Endothelial cell of umbilical vein (primary cell): ENCODE measurements at regions not wholly inside any gene's neighbourhood (a gene's known extent, or its start where the extent isn't known, plus 50 kb on each side); places are given as distances from the start of the nearest gene placed in this dataset.

Experiments
- BruUV-seq: library from RNA; stranded (reverse); fragments of 400-500 nt; replicated peaks from 2 replicates; lab custom pipeline; 2021; lab: Mats Ljungman, UMichigan
- CTCF ChIA-PET: fragments of 300-600, 350-600 bp; sonication (Branson Sonifier 250); formaldehyde crosslinking; loops from one replicate; lab custom pipeline; 2021; ENCODE audit warnings: antibody characterized with exemption, inconsistent platforms; lab: Charles Lee
- POLR2A ChIA-PET: fragments of 300-600, 350-600 bp; sonication (Branson Sonifier 250); formaldehyde crosslinking; loops from one replicate; lab custom pipeline; 2021; ENCODE audit warnings: antibody characterized with exemption, inconsistent platforms; lab: Charles Lee
- DNase-seq: peaks from one replicate; pipeline ENCODE4 v3.0.0-alpha.2; 2011; ENCODE audit warnings: low read depth, low spot score
- FAIRE-seq: peaks from 2 replicates; lab custom pipeline; 2011; peaks lifted over from hg19 to GRCh38; lab: Jason Lieb, UNC
- H2AFZ ChIP-seq: 2 replicates; pipeline ENCODE4 v1.6.0; 2012; ENCODE audit warnings: low read depth, low read length, control low read depth, inconsistent platforms
- H3K27ac ChIP-seq: 2 replicates; pipeline ENCODE4 v1.5.1; 2011; ENCODE audit warnings: low read depth, mild to moderate bottlenecking, control low read depth, low read length, moderate library complexity; ENCODE audit not compliant: insufficient read depth
- H3K27me3 ChIP-seq, 2 experiments: 2 replicates each; pipeline versions ENCODE4 v1.6.0 to v1.6.1; 2011; ENCODE audit warnings: low read length in 2 of 2, mixed read lengths in 1 of 2; ENCODE audit not compliant: control insufficient read depth in 2 of 2, insufficient read depth in 2 of 2
- H3K36me3 ChIP-seq, 2 experiments: 2 replicates in 1 of 2; 3 replicates in 1 of 2; pipeline ENCODE4 v1.5.1; 2011; ENCODE audit warnings: low read length in 2 of 2, mild to moderate bottlenecking in 1 of 2, moderate library complexity in 1 of 2; ENCODE audit not compliant: control insufficient read depth in 2 of 2, insufficient read depth in 2 of 2; ENCODE audit errors: extremely low read depth in 1 of 2
- H3K4me1 ChIP-seq: 3 replicates; pipeline ENCODE4 v1.5.1; 2011; ENCODE audit warnings: mild to moderate bottlenecking, low read length; ENCODE audit not compliant: control insufficient read depth, insufficient read depth; ENCODE audit errors: extremely low read depth
- H3K4me2 ChIP-seq: 2 replicates; pipeline ENCODE4 v1.6.1; 2011; ENCODE audit warnings: low read length, control low read depth, mixed read lengths; ENCODE audit not compliant: insufficient read depth
- H3K4me3 ChIP-seq, 3 experiments: fragments of 200-600 bp in 1 of 3; sonication (generic), shearing (Covaris generic) in 1 of 3; replicated peaks in 1 of 3; 2 replicates each; pipeline ENCODE4 v1.5.1; 2011 to 2016; ENCODE audit warnings: control low read depth in 3 of 3, low read length in 3 of 3, mild to moderate bottlenecking in 2 of 3, inconsistent platforms in 1 of 3, low read depth in 1 of 3, moderate library complexity in 1 of 3; ENCODE audit not compliant: insufficient read depth in 1 of 3
- H3K79me2 ChIP-seq: 2 replicates; pipeline ENCODE4 v1.6.0; 2012; ENCODE audit warnings: low read length, inconsistent platforms; ENCODE audit not compliant: control insufficient read depth, insufficient read depth
- H3K9ac ChIP-seq: replicated peaks from 2 replicates; pipeline ENCODE3; 2011; ENCODE audit warnings: low read length, control low read depth; ENCODE audit not compliant: insufficient read depth; ENCODE audit errors: extremely low read depth
- H3K9me1 ChIP-seq: replicated peaks from 3 replicates; pipeline ENCODE4 v1.6.0; 2011; ENCODE audit warnings: mild to moderate bottlenecking, low read length; ENCODE audit not compliant: control insufficient read depth, insufficient read depth; ENCODE audit errors: extremely low read depth
- H3K9me3 ChIP-seq: replicated peaks from 2 replicates; pipeline ENCODE4 v1.5.1; 2012; ENCODE audit warnings: low read length, inconsistent platforms; ENCODE audit not compliant: control insufficient read depth, insufficient read depth
- H4K20me1 ChIP-seq: replicated peaks from 2 replicates; pipeline ENCODE3; 2011; ENCODE audit warnings: mild to moderate bottlenecking, low read length; ENCODE audit not compliant: control insufficient read depth, insufficient read depth; ENCODE audit errors: extremely low read depth
- EZH2 ChIP-seq: IDR thresholded peaks from 2 replicates; pipeline ENCODE4 v1.6.1; 2012; ENCODE audit warnings: borderline replicate concordance, low read depth, mild to moderate bottlenecking, moderate library complexity, low read length, inconsistent platforms; ENCODE audit not compliant: severe bottlenecking
- FOS ChIP-seq: IDR thresholded peaks from 2 replicates; pipeline ENCODE4 v1.6.1; 2011; ENCODE audit warnings: mild to moderate bottlenecking, low read length, moderate library complexity, borderline replicate concordance; ENCODE audit not compliant: insufficient read depth
- GATA2 ChIP-seq: IDR thresholded peaks from 2 replicates; pipeline ENCODE4 v1.7.0; 2011; ENCODE audit warnings: low read depth, mild to moderate bottlenecking, moderate library complexity, mixed read lengths, low read length; ENCODE audit not compliant: insufficient read length, insufficient read depth
- JUN ChIP-seq: IDR thresholded peaks from 2 replicates; pipeline ENCODE4 v1.6.1; 2011; ENCODE audit warnings: borderline replicate concordance, low read depth; ENCODE audit not compliant: insufficient read length, insufficient read depth
- MYC ChIP-seq: IDR thresholded peaks from one replicate; pipeline ENCODE4 v1.6.1; 2011; ENCODE audit warnings: mild to moderate bottlenecking, low read depth, low read length
- POLR2A ChIP-seq: IDR thresholded peaks from 2 replicates; pipeline ENCODE4 v1.6.1; 2012; ENCODE audit warnings: low read depth, mild to moderate bottlenecking, control low read depth, low read length
- POLR2AphosphoS5 ChIP-seq: IDR thresholded peaks from 2 replicates; pipeline ENCODE4 v1.6.1; 2012; ENCODE audit warnings: low read depth, mild to moderate bottlenecking, control low read depth, low read length, moderate library complexity; ENCODE audit not compliant: insufficient read depth
- dilution Hi-C: fragments of 300-500 bp; cut with MboI; formaldehyde crosslinking; loops from one replicate; pipeline ENCODE4 v1.15.0; 2019; ENCODE audit warnings: low sequenced_read_pairs; ENCODE audit not compliant: extremely low pct_ligation_motif_present
- intact Hi-C: fragments of 100-400 bp; cut with micrococcal nuclease; formaldehyde crosslinking; loops from one replicate; pipeline ENCODE4 v1.10.0; 2022
- TF ChIP-seq, protein P1 (sequence below), 2 donors: IDR thresholded peaks; 1 replicate in 1 of 2; 2 replicates in 1 of 2; pipeline ENCODE4 v1.5.1; 2011; ENCODE audit warnings: low read length in 2 of 2, mild to moderate bottlenecking in 2 of 2, moderate library complexity in 2 of 2, control low read depth in 1 of 2, inconsistent platforms in 1 of 2, low read depth in 1 of 2; ENCODE audit not compliant: insufficient read depth in 1 of 2; ENCODE audit errors: extremely low read depth in 1 of 2
- TF ChIP-seq, protein P2 (sequence below): IDR thresholded peaks from 2 replicates; pipeline ENCODE4 v1.6.1; 2011; ENCODE audit not compliant: insufficient read depth, insufficient read length

DNA sequence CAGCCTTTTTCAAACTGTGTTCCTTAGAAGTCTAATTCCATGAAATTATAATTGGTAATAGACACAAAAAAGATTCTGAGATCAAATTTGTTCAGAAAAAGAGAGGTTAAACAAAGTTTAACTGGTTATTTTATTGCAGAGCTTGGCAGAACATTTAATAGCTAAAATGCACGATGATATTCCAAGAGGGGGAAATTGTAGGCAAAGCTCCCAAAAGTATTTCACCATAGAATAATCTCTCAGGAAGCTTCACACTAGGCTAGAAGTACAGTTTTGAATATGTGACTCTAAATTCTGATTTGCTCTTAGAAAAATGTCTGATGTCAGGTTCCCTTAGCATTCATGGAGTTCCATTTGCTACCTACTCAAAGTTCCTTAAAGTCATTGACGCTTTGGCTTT lies 292.4 kb upstream of the SETBP1 start:
- H3K79me2 ChIP-seq, result no peaks in the 10 kb centered on the region
- no peak overlapping the region for H3K4me2 ChIP-seq
- BruUV-seq, result no TSS peak
- TF ChIP-seq MYC (no peak), GATA2 (no peak), FOS (no peak), POLR2AphosphoS5 (no peak), JUN (no peak), EZH2 (no peak), POLR2A (no peak)
- TF ChIP-seq, protein P1, sequence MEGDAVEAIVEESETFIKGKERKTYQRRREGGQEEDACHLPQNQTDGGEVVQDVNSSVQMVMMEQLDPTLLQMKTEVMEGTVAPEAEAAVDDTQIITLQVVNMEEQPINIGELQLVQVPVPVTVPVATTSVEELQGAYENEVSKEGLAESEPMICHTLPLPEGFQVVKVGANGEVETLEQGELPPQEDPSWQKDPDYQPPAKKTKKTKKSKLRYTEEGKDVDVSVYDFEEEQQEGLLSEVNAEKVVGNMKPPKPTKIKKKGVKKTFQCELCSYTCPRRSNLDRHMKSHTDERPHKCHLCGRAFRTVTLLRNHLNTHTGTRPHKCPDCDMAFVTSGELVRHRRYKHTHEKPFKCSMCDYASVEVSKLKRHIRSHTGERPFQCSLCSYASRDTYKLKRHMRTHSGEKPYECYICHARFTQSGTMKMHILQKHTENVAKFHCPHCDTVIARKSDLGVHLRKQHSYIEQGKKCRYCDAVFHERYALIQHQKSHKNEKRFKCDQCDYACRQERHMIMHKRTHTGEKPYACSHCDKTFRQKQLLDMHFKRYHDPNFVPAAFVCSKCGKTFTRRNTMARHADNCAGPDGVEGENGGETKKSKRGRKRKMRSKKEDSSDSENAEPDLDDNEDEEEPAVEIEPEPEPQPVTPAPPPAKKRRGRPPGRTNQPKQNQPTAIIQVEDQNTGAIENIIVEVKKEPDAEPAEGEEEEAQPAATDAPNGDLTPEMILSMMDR (IDR thresholded peaks at IDR 0.05; ENCODE audit: extremely low read depth in 1 of 2, insufficient read depth in 1 of 2, low read depth in 1 of 2, low read length in 2 of 2), result no peak
- TF ChIP-seq, protein P2, sequence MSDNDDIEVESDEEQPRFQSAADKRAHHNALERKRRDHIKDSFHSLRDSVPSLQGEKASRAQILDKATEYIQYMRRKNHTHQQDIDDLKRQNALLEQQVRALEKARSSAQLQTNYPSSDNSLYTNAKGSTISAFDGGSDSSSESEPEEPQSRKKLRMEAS, result no peak
- H3K27me3 ChIP-seq, result no peaks in the 10 kb centered on the region
- POLR2A ChIA-PET, result no interaction called here
- CTCF ChIA-PET, result no interaction called here
- H3K4me3 ChIP-seq, result no peak overlapping the region
- H3K9me3 ChIP-seq, result no peaks in the 10 kb centered on the region
- no peaks in the 10 kb centered on the region for H4K20me1 ChIP-seq
- H3K9ac ChIP-seq, result no peak overlapping the region
- H2AFZ ChIP-seq, result no peak overlapping the region
- intact Hi-C loops, result no loop called here
- no peaks in the 10 kb centered on the region for H3K36me3 ChIP-seq
- dilution Hi-C loops, result no loop called here
- no peaks in the 10 kb centered on the region for H3K4me1 ChIP-seq
- FAIRE-seq (no peak), DNase-seq (no peak)
- no peak overlapping the region for H3K27ac ChIP-seq
- H3K9me1 ChIP-seq, result no peaks in the 10 kb centered on the region
